AG10803 (cell line): ENCODE measurements at regions not wholly inside any gene's neighbourhood (a gene's known extent, or its start where the extent isn't known, plus 50 kb on each side); places are given as distances from the start of the nearest gene placed in this dataset.
"Not testable (repeated sequence)": the region's sequence is repeated elsewhere in the genome, so short reads cannot be mapped to it uniquely, and the experiment has no call there.

Experiments
- DNase-seq: peaks from one replicate; pipeline ENCODE4 v3.0.0; 2010; ENCODE audit warnings: low read depth
- H3K4me3 ChIP-seq: 2 replicates; pipeline ENCODE4 v1.5.1; 2011; ENCODE audit warnings: mild to moderate bottlenecking, low read length, control low read depth
- CTCF ChIP-seq: conservative IDR thresholded peaks from 2 replicates; pipeline ENCODE4 v1.5.1; 2011; ENCODE audit warnings: mild to moderate bottlenecking, low read length, control low read depth, inconsistent platforms

GRCh38 chr10:84862551-84862950, 534.2 kb downstream of the CCSER2 start:
- TF ChIP-seq CTCF = no peak
- DNase-seq = no peak
- H3K4me3 ChIP-seq = no peak overlapping the region

DNA sequence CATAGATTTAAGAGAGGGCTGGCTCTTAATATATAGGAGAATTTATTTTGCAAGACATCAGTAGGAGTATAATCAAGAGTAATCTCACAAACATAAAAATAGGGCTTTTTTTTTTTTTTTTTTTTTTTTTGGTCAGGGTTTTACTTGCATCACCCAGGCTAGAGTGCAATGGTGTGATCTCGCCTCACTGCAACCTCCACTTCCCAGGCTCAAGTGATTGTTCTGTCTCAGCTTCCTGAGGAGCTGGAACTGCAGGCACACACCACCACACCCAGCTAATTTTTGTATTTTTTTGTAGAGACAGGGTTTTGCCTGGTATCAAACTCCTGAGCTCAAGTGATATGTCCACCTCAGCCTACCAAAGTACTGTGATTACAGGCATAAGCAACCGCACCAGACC, 535.3 kb downstream of the CCSER2 start:
- TF ChIP-seq CTCF = no peak
- no peak for DNase-seq
- no peak overlapping the region for H3K4me3 ChIP-seq

GRCh38 chr10:84876116-84876999, 548.0 kb downstream of the CCSER2 start:
- no peak for TF ChIP-seq CTCF
- no peak for DNase-seq

GRCh38 chr10:84879991-84880390, 551.6 kb downstream of the CCSER2 start:
- TF ChIP-seq CTCF = no peak
- H3K4me3 ChIP-seq = no peak overlapping the region
- DNase-seq = no peak

More at GRCh38 chr10:84876116-84876999, 548.0 kb downstream of the CCSER2 start:
- H3K4me3 ChIP-seq = no peak overlapping the region

- not testable (repeated sequence) for DNase-seq, H3K4me3 ChIP-seq
Measured at GRCh38 chr10:84881696-84882095, 553.3 kb downstream of the CCSER2 start.

GRCh38 chr10:84890706-84891105, 562.3 kb downstream of the CCSER2 start:
- H3K4me3 ChIP-seq = no peak overlapping the region
- no peak for TF ChIP-seq CTCF
- DNase-seq = no peak

GRCh38 chr10:84891631-84892030, 563.2 kb downstream of the CCSER2 start:
- DNase-seq = no peak
- no peak overlapping the region for H3K4me3 ChIP-seq
- TF ChIP-seq CTCF = no peak
